Right kidney (tissue), 1 donor: ENCODE measurements at regions not wholly inside any gene's neighbourhood (a gene's known extent, or its start where the extent isn't known, plus 50 kb on each side); places are given as distances from the start of the nearest gene placed in this dataset.
"Not testable (repeated sequence)": the region's sequence is repeated elsewhere in the genome, so short reads cannot be mapped to it uniquely, and the experiment has no call there.

Experiments
- DNase-seq: peaks from one replicate; pipeline ENCODE4 v3.0.0-alpha.2; 2016

DNA sequence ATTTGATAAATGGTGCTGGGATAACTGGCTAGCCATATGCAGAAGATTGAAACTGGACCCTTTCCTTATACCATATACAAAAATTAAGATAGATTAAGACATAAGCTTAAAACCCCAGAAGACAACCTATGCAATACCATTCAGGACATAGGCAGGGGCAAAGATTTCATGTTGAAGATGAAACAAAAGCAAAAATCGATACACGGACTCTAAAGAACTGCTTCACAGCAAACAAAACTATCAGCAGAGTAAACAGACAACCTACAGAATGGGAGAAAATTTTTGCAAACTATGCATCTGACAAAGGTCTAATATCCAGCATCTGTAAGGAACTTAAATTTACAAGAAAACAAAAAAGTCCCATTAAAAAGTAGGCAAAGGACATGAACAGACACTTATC lies 255.9 kb downstream of the TINAG start:
- DNase-seq = not testable (repeated sequence)

DNA sequence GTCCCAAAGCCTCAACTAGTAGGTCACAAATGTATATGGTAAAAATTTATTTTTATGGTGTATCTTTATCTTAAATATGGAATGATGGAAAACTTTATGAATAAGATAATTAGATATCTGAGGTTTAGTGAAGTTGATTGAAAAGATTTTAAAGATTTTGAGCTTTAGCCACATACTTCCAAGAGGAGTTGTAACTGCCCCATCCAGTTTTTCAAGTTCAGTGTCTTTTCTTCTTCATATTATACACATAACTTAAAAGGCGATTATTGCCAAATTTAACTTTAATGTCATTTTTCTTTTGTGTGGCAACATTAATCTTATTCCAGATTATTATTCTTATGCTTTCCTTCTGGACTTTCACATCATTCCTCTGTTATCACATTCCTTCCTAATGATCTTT lies 266.4 kb downstream of the TINAG start:
- no peak for DNase-seq

DNA sequence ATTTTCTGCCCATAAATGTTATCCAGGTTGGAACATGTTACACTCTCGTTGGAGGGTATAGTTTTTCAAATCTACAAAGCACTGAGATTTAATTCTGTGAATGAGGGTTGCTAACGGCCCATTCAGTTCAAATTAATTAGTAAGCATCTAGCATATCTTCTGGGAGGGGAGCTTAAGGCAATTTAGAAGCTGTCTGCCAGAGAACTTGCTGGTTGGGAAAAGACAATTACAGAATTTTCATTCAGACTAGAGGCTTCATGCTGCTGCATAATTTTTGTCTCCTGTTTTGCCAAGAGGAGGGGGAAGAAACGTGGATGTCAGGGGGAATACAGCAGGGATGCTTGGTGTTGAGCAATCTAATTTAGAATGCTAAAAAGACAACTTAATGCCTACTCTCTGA lies 268.3 kb upstream of the FAM83B start:
- DNase-seq = no peak

DNA sequence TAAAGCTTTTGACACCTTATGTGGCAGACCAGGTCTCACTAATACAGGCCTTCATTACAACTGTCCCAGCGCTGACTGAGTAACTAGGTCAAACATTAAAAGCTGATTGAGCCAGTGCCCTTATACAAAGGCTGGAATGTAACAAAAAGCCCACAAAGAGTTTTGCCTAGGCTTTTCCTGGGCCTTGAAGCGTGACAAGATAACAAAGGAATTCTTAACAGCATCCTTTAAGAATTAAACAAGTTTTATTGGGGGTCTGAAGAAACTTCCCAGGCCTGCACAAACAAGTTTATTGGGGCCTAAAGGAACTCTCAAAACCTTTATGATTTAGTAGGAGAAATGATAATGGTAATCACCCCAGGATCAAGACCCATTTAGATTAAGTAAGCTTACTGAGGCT lies 267.6 kb upstream of the FAM83B start:
- no peak for DNase-seq

DNA sequence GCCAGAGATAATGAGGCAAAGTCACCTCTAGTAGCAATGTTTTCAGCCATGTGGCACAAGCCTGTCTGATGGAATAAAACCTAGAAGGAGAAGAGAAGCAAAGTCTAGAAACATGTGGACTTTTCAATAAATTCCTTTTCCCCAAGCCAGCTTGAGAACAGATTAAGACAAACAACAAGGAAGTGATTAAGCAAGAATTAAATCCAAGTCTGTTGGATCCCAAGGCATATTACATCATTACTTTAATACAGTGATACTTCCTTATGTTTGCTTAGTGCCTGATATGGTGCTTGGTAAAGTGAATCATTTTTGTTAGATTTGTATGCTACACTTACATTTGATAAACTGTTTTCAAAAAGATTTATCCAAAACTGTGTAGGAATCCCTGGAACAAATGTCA lies 260.3 kb upstream of the FAM83B start:
- no peak for DNase-seq

DNA sequence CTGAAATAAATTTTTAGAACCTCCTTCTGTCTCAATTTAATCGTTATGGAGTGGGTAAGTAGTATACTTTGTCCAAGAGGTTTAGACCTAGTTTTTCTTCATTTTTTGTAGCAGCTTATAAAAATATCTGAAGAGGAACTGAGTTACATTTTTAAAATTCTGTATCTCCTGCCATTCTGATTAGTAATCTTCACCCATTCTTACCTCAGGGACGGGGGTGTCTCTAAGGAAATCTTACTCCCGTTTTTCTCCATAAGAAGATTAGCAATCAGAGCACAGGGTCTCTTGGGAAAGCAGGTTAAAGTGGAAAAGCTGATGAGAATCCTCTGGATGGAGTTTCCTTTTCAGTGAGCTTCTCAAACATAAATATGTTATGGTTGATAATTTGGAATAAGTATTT lies 259.3 kb upstream of the FAM83B start:
- DNase-seq = no peak

DNA sequence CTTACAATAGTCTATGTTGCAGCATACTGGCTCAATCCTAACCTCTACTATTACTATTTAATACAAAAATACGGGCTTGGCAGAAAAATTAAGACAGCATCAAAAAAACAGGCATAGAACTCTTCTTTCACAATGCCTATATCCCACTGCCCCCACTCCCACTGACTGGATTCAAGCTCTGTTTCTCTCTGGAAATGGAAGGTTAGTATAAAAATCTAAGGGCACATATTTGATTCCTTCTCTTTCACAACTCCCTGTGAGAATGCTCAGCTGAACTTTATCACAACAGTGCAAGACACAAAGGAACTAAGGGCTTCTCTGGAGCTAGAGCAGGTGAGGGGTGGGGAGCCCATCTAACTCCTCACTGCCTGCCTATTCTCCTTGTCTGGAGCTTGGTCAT lies 258.4 kb upstream of the FAM83B start:
- DNase-seq = no peak

DNA sequence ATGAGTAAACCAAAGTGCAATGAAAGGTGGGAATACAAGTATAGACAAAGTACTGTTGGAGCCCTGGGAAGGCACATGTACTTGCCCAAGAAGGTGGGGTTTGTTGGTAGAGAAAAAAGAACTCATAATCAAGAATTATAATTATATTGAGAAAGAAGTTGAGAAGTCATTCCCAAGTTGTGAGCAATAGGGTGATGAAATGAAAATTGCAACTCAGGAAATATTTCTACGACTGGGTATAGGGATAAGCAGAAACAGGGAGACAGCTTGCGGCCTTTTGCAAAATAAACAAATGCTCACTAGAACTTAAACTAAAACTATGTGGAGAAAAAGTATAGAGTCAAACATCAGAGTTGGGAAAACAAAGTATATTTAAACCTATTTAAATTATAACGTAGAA lies 250.7 kb upstream of the FAM83B start:
- no peak for DNase-seq

DNA sequence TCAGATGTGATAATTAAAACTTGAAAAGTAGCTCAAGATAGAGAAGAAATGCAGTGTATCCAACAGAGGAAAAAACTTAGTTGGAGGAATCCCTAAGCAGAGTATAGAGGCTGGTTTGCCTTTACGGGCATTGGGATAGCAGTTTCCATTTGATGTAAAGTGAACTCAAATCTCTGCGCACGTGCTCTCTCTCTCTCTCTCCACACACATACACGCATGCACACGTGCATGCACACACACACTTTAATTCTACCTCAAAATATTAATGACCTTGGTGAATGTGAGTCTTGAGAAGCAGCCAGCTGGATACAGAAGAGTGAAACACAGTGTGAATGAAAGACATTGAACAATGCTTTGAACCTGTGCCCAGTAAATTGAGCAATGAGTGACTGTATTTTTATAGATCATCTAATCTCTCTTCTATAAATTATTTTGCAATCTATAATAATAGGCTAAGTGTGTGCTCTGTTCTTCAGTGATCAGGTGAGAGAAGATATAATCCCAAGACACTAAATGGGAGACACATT lies 247.7 kb upstream of the FAM83B start:
- no peak for DNase-seq

DNA sequence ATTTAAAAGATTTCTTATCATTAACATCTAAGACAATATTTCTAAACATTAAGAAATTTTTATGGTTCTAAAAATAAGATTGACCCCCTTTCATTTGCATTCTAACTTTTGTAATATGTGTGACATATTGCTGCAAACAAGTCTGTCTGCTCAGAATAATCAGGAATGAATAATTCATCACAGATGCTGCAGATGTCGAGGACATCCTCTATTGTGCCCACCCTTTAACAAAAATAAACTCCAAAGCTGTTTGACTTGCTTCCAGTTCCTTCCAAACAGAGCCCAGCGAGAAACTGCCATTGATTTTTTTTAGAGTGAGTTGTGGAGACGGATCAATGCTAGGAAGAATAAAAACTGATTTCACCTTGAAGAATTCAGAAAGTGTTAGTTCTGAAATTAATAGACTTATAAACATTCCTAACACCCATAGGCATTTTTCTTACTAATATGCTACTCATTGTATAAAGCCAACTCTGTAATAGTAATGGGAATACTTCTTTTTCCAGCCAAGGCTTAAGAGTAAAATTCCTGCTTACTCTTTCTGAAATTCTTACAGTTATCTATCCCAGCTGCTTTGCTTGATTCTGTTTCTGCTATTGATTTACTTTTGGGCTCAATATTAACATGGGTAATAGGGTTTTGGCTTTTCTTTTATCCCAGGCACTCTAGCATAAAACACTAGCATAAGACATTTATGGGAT lies 244.8 kb upstream of the FAM83B start:
- no peak for DNase-seq

DNA sequence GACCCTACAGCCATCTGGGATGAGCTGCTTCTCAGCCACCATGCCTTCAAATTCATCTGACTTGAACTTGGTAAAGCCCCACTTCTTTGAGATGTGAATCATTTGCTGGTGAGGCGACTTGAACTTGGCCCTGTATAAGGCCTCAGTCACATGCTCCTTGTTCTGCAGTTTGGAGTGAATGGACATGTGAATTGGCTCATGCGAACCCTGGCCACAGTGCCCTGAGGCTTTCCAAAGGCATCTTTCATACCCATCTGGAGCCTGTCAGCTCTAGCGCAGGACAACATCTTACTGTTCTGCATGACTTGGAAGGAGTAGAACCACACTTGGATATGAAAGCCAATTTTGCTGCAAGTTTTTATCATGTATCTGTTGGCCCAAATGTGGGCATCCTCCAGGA lies 244.0 kb upstream of the FAM83B start:
- no peak for DNase-seq

DNA sequence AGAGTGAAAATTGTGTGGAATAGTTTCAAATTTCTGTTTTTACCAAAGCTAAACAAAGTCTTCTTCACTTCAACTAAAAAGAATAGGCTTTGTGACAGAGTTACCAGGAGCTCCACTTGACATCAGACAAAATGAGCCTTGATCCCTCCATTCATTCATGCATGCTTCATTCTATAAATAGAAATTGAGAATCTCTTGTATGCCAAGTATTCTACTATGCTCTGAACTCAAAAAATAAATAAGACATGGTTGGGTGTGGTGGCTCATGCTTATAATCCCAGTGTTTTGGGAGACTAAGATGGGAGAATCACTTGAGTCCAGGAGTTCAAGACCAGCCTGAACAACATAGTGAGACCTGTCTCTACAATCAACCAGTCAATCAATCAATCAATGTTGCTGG lies 236.6 kb upstream of the FAM83B start:
- no peak for DNase-seq

DNA sequence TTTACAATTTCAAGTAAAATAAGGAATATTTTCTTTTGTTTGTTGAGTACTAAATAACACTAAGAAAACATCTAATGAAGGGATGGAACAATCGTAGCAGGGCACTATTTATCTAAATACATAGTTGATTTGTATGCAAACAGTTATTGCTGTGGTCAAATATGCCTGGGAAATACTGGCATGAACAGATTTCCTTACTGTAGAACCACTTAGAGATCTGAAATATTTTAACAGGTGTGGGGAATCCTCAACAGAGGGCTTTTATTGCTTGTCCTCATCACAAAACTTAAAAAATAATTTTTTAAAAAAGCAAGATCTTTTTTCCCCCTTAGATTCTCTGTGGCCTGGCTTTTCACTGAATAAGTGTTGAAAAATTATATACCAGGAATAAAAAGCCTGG lies 233.0 kb upstream of the FAM83B start:
- DNase-seq = no peak

DNA sequence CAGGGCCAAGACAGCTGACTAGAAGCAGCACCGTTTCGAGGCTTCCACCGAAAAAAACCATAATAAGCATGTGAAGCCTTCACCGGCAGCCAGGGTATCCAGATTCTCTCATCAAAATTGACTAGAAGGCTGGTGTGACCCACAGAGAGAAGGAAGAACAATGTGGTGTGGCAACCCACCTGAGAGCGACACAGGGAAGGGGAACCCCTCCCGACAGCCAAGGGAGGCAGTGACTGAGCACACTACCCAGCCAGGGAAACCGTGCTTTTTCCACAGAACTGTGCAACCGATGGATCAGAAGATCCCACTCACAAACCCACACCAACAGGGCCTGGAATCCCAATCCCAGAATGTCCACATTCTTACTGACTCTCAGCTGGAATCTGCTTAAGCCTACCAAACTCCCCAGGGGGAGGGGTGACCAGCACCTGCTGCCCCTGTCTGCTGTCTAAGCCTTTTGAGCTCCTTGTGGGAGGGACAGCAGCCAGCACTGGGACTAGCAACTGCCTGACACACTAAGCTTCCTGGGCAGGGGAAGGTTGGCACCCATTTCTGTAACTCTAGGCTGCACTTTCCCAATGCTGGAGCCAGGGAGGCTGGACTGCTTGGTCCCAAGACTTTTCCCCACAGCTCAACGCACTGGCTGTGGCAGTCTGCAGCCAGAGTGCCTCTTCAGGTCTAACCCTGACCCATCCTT lies 231.9 kb upstream of the FAM83B start:
- DNase-seq = no peak

DNA sequence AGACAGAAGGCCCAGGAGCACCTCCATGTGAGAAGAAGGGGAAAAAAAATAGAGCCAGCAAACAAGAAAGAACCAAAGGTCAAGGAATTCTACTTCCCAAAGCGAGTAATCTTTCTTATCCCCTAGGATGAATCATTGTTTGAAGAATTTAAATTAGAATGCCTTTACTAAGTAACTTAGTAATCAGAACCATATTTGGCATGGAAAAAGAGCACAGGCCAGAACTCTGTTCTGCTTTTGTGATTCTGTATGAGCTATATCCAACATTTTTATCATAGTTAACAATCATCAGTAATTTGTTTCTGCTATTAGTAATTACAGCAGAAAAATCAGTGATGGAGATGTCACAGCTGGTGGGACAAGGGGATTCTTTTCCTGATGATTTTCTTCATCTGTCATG lies 228.8 kb upstream of the FAM83B start:
- no peak for DNase-seq

DNA sequence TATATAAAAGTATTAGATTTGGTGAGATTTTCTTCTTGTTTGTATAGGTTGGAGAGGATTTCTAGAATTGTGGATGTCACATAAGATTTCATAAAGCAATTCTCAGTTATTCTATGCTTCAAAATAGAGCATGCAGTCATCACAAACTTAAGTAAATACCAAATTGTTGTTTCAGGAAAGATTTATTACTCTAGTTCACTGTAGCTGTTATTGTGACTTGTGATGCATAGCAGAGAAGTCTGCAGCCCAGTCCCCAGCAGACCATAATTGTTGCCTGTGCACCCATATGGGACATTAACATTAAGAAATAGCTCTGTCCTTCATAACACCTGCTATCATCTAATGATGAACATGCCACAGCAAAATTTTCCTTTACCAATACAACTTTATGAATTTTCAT lies 228.0 kb upstream of the FAM83B start:
- no peak for DNase-seq

DNA sequence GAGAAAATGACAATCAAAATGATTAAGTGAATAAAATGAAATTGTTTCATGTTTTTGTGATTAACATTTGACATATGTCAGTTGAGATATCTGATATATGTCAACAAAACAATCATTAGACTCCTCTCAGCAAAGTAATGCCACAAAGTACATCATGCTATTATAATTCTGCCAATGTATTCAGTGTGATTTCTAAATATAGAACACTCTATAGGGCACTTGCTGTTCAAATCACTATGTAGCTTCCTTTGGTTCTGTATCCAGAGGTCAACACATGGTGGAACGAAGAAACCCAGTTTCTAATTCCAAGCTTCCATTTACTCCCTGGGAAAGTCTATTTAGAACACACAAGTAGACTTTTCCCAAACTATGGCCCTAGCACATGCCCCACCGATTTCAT lies 227.5 kb upstream of the FAM83B start:
- no peak for DNase-seq

DNA sequence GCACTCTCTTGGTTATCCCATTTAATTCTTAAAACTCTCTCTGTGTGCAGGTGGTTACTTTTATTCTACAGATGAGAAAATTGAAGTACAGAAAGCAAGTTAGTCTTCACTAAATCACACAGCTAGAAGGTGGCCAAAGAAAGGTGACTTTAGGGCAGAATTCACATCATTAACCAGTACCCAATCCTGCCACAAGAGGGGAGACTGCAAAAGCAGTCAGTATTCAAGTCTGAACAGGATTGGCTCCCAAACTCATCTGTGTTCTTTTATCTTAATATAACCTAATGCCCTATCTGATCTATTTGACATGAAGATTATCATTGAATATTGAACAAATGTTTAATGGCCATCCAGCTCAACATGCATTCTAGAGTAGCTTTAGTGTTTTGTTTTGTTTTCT lies 225.3 kb upstream of the FAM83B start:
- no peak for DNase-seq

DNA sequence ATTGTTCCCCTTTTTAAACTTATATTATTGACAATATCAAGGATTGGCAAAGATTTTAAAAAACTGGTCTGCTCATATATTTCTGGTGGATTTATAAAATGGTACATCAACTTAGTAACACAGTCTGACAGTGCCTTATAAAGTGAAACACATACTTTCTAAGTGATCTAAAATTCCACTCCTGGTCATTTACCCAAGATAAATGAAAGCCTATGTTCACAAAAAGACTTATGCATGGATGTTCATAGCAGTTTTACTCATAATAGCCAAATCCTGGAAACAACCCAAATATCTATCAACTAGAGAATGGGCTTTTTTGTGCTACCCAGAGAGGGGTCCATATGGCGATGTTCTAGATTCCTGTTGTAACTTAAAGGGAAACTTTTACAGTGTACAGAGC lies 222.4 kb upstream of the FAM83B start:
- DNase-seq = no peak

DNA sequence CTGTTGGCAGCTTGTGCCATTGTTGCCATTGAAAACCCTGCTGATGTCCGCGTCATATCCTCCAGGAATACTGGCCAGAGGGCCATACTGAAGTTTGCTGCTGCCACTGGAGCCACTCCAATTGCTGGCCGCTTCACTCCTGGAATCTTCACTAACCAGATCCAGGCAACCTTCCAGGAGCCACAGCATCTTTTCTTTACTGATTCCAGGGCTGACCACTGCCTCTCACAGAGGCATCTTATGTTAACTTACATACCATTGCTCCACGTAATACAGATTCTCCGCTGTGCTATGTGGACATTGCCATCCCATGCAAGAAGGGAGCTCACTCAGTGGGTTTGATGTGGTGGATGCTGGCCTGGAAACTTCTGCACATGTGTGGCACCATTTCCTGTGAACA lies 221.8 kb upstream of the FAM83B start:
- DNase-seq = no peak

DNA sequence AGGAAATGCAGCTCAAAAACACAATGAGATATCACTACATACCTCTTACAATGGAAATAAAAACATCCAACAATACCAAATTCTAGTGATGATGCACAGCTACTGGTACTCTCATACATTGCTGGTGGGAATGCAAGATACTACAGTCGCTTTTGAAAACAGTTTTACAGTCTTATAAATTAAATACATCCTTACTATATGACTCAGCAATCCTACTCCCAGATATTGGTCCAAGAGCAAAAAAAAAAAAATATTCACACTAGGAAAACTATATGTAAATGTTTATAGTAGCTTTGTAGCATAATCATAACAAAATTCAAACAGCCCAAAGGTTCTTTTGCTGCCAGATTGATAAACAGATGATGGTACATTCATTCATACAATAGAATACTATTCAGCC lies 217.4 kb upstream of the FAM83B start:
- no peak for DNase-seq

DNA sequence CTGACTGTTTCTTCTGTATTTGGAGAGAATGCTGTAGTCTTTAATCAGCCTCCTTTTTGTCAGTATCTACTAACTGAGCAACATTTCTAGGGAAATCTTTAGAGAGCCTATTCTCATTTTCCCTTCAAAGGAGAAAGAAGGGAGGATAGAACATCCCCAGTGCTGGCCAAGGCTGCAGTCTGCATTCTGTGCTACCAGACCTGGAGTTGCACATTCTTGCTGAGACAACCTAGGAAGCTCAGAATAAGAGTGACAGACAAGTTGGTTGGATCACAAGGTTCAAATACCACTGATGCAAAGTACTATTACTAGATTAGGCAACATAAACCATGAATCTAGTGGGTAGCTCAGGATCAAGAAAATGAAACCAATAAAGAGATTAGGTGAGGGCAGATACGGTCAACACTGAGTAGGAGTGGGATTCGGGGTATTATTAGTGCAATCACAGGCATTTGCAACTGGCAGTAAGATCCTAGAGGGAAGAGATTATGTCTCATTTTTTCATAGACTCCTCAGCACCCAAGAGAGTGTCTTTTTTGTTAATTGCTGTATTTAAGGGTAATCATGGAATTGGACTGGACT lies 213.5 kb upstream of the FAM83B start:
- DNase-seq = no peak

DNA sequence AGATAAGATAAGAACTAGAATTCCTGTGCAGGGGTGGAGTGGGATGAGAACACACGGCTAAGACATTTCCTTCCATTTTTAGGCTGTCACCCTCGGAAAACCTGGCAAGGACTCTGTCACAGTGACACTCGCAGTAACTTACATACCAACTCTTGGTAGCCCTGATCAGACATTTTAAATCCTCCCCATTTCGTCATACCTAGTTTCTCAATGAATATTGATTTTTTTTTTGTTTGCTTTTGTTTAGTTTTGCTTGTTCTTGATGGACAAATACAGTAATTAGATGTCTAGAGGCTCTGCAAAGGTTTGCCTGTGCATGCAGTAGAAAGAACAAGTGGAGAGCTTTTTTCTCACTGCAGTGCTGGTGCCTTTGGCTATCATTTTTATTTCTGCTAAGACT lies 213.0 kb upstream of the FAM83B start:
- DNase-seq = no peak

DNA sequence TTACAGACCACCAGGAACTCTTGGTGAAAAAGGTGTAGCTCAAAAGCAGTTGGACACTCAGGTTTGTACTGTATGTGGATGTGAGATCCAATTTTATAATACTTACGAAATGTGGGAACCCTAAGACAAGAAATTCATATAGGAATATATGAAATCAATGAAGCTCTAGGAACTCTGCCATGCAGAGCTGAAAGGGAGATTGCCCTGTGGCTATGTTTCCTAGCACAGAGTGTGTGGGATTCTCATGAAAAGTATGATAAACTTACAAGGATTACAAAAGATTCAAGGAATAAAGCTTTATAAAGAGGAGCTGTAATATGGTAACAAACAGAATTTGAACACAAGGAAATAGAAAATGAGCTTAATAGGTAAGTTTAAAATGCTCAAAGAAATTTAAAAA lies 205.7 kb upstream of the FAM83B start:
- DNase-seq = no peak
